Breast epithelium (tissue), 3 donors: ENCODE measurements at regions not wholly inside any gene's neighbourhood (a gene's known extent, or its start where the extent isn't known, plus 50 kb on each side); places are given as distances from the start of the nearest gene placed in this dataset.

ENCODE experiments used
- POLR2A ChIP-seq: fragments of 450-650 bp; IDR thresholded peaks from one replicate; pipeline ENCODE4 v1.6.1; 2016; ENCODE audit warnings: antibody characterized with exemption, mild to moderate bottlenecking, moderate library complexity
- POLR2AphosphoS5 ChIP-seq, 3 donors: sonication (generic); formaldehyde crosslinking; IDR thresholded peaks; one replicate each; pipeline ENCODE4 v1.6.1; 2017; ENCODE audit warnings: antibody characterized with exemption in 3 of 3

DNA sequence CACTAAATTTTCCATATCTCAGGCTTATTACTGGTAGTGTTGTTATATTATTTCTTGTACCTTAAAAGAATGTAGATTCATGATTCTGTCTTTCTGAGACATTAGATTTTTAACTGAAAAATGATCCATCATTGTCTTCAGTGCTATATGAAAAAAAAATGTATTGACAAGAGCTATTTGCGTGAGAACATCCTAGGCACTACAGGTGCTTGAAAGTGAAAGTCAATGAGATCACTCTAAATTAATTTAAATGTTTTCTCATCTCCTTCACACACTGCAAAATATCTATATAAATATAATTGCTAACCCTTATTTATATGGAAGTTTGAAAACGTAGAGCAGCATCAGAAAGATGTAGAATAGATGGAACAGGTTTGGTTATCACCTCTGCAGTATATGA lies 684.6 kb downstream of the TRIB2 start:
- no peak for TF ChIP-seq POLR2A
- TF ChIP-seq POLR2AphosphoS5 (IDR thresholded peaks at IDR 0.05) = no peak
